ENCODE measurements at regions not wholly inside any gene's neighbourhood (a gene's known extent, or its start where the extent isn't known, plus 50 kb on each side); places are given as distances from the start of the nearest gene placed in this dataset.

DNA sequence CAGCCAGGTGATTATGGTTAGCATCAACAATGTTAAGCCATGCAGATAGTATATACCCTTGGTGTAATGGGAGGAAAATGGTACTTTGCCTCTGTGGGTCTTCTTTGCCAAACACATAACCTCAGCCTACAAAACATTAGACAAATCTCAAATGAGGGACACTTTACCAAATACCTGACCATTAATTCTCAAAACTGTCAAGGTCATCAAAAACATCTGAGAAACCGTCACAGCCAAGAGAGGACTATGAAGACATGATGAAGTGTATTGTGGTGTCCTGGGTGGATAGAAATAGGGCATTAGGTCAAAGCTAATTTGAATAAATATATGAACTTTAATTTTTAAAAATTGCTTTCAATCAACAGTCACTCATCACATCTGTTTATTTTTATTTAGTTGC, 1036.1 kb downstream of the AGBL1 start:
- no peak for TF ChIP-seq EP300 (IDR thresholded peaks at IDR 0.05)
- no peak for TF ChIP-seq POLR2AphosphoS5 (IDR thresholded peaks at IDR 0.05)
